DND-41 (cell line): ENCODE measurements at regions not wholly inside any gene's neighbourhood (a gene's known extent, or its start where the extent isn't known, plus 50 kb on each side); places are given as distances from the start of the nearest gene placed in this dataset.

Experiments
- CTCF ChIP-seq: IDR thresholded peaks from 2 replicates; pipeline ENCODE4 v1.5.1; 2012; ENCODE audit warnings: borderline replicate concordance, low read length, moderate library complexity, mild to moderate bottlenecking; ENCODE audit not compliant: poor library complexity, severe bottlenecking; ENCODE audit errors: extremely low read depth
- EZH2 ChIP-seq: IDR thresholded peaks from 3 replicates; pipeline ENCODE4 v1.6.1; 2012; ENCODE audit warnings: borderline replicate concordance, low read depth, mild to moderate bottlenecking, moderate library complexity, low read length, inconsistent platforms; ENCODE audit not compliant: severe bottlenecking

DNA sequence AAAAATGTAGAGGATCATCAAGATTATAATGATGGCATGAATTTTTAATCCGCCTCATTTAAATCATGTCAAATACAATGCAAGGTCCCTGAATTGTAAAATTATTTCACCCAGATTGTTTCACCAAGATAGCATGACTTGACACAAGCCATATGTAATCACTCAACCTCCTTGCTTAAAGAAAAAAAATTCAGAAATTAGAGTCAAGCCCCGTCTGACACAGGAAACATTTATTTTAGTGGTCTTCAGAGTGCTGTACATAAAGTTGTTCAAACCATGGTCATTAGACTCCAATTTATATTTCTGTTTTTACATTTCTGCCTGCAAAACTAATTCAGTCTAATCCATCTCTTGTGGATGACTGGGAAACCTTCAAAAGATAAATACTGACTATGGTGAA is 200.2 kb downstream of the CBLN4 start:
- TF ChIP-seq CTCF = no peak
- no peak for TF ChIP-seq EZH2
